Bronchial epithelial cell (primary cell): ENCODE measurements at regions not wholly inside any gene's neighbourhood (a gene's known extent, or its start where the extent isn't known, plus 50 kb on each side); places are given as distances from the start of the nearest gene placed in this dataset.

Experiments
- DNase-seq: peaks from one replicate; pipeline ENCODE4 v3.0.0-alpha.2; 2010; ENCODE audit warnings: low read depth
- FAIRE-seq: peaks from 2 replicates; lab custom pipeline; 2011; peaks lifted over from hg19 to GRCh38; lab: Jason Lieb, UNC
- H3K27me3 ChIP-seq: 2 replicates; pipeline ENCODE4 v1.5.1; 2011; ENCODE audit warnings: low read length; ENCODE audit not compliant: control insufficient read depth, insufficient read depth
- H3K36me3 ChIP-seq: 2 replicates; pipeline ENCODE4 v1.5.1; 2011; ENCODE audit warnings: low read length; ENCODE audit not compliant: control insufficient read depth, insufficient read depth
- H3K4me3 ChIP-seq: 2 replicates; pipeline ENCODE4 v1.5.1; 2011; ENCODE audit warnings: mild to moderate bottlenecking, low read depth, low read length, control low read depth
- TF ChIP-seq, protein P1 (sequence below): IDR thresholded peaks from 2 replicates; pipeline ENCODE4 v1.5.1; 2011; ENCODE audit warnings: mild to moderate bottlenecking, moderate library complexity, low read length, control low read depth, inconsistent platforms; ENCODE audit not compliant: insufficient read depth, severe bottlenecking

- DNase-seq (peak; percentile 41), FAIRE-seq (no peak)
- Histone ChIP-seq H3K27me3 (no peaks in the 10 kb centered on the region), H3K4me3 (no peak overlapping the region), H3K36me3 (no peaks in the 10 kb centered on the region)
- TF ChIP-seq, protein P1, sequence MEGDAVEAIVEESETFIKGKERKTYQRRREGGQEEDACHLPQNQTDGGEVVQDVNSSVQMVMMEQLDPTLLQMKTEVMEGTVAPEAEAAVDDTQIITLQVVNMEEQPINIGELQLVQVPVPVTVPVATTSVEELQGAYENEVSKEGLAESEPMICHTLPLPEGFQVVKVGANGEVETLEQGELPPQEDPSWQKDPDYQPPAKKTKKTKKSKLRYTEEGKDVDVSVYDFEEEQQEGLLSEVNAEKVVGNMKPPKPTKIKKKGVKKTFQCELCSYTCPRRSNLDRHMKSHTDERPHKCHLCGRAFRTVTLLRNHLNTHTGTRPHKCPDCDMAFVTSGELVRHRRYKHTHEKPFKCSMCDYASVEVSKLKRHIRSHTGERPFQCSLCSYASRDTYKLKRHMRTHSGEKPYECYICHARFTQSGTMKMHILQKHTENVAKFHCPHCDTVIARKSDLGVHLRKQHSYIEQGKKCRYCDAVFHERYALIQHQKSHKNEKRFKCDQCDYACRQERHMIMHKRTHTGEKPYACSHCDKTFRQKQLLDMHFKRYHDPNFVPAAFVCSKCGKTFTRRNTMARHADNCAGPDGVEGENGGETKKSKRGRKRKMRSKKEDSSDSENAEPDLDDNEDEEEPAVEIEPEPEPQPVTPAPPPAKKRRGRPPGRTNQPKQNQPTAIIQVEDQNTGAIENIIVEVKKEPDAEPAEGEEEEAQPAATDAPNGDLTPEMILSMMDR, result no peak
Observed at GRCh38 chr5:109468288-109468676, 58.5 kb upstream of the PJA2 start.

- H3K4me3 ChIP-seq, result no peak overlapping the region
- no peak for FAIRE-seq
- H3K27me3 ChIP-seq, result no peaks in the 10 kb centered on the region
Observed at GRCh38 chr5:109467058-109467457, 57.3 kb upstream of the PJA2 start.

More at GRCh38 chr5:109467058-109467457, 57.3 kb upstream of the PJA2 start:
- H3K36me3 ChIP-seq, result no peaks in the 10 kb centered on the region
- DNase-seq, result no peak
- TF ChIP-seq, protein P1, result no peak
